ENCODE measurements at regions not wholly inside any gene's neighbourhood (a gene's known extent, or its start where the extent isn't known, plus 50 kb on each side); places are given as distances from the start of the nearest gene placed in this dataset.

GRCh38 chr5:2038321-2039179 is 155.8 kb upstream of the IRX4 start:
- DNase-seq, result peak; percentile 32

- no peak for DNase-seq
These were observed 154.2 kb upstream of the IRX4 start for GRCh38 chr5:2036885-2037284.

- DNase-seq, result no peak
These were observed 149.7 kb upstream of the IRX4 start for GRCh38 chr5:2032432-2032831.

GRCh38 chr5:2031581-2031980 is 148.9 kb upstream of the IRX4 start:
- DNase-seq, result no peak

- DNase-seq, result no peak
These were observed 147.4 kb upstream of the IRX4 start for GRCh38 chr5:2030131-2030530.

GRCh38 chr5:2029206-2029605 is 146.5 kb upstream of the IRX4 start:
- DNase-seq, result no peak

GRCh38 chr5:2027790-2028189 is 145.1 kb upstream of the IRX4 start:
- no peak for DNase-seq

GRCh38 chr5:2024986-2025721 is 142.4 kb upstream of the IRX4 start:
- no peak for DNase-seq

- DNase-seq, result no peak
These were observed 140.5 kb upstream of the IRX4 start for GRCh38 chr5:2023196-2023595.

GRCh38 chr5:2022436-2022835 is 139.7 kb upstream of the IRX4 start:
- DNase-seq, result no peak

GRCh38 chr5:2021484-2022176 is 138.9 kb upstream of the IRX4 start:
- DNase-seq, result no peak

GRCh38 chr5:2020730-2021129 is 138.0 kb upstream of the IRX4 start:
- DNase-seq, result no peak

GRCh38 chr5:2019716-2020115 is 137.0 kb upstream of the IRX4 start:
- no peak for DNase-seq

- DNase-seq, result no peak
These were observed 135.6 kb upstream of the IRX4 start for GRCh38 chr5:2018390-2018724.

GRCh38 chr5:2017540-2018389 is 135.0 kb upstream of the IRX4 start:
- no peak for DNase-seq

- no peak for DNase-seq
These were observed 133.2 kb upstream of the IRX4 start for GRCh38 chr5:2015961-2016360.

GRCh38 chr5:2015124-2015848 is 132.6 kb upstream of the IRX4 start:
- no peak for DNase-seq

GRCh38 chr5:2014058-2014610 is 131.4 kb upstream of the IRX4 start:
- no peak for DNase-seq

GRCh38 chr5:2013301-2014057 is 130.8 kb upstream of the IRX4 start:
- no peak for DNase-seq

GRCh38 chr5:2012885-2013284 is 130.2 kb upstream of the IRX4 start:
- no peak for DNase-seq

All from muscle of arm (tissue), 1 donor.